Fibroblast of lung (primary cell): ENCODE measurements at regions not wholly inside any gene's neighbourhood (a gene's known extent, or its start where the extent isn't known, plus 50 kb on each side); places are given as distances from the start of the nearest gene placed in this dataset.

Source experiments
- DNase-seq, 2 donors: peaks; one replicate each; pipeline versions ENCODE4 v3.0.0 to v3.0.0-alpha.2; 2010; ENCODE audit warnings: low read depth in 2 of 2
- H2AFZ ChIP-seq: 2 replicates; pipeline ENCODE4 v1.5.1; 2012; ENCODE audit warnings: low read length, control low read depth, inconsistent platforms
- H3K27ac ChIP-seq: 2 replicates; pipeline ENCODE4 v1.5.1; 2011; ENCODE audit warnings: low read length, control low read depth; ENCODE audit not compliant: insufficient read depth
- H3K27me3 ChIP-seq: 2 replicates; pipeline ENCODE4 v1.5.1; 2011; ENCODE audit warnings: mild to moderate bottlenecking, low read length; ENCODE audit not compliant: control insufficient read depth, insufficient read depth
- H3K36me3 ChIP-seq: 2 replicates; pipeline ENCODE4 v1.5.1; 2011; ENCODE audit warnings: low read length; ENCODE audit not compliant: control insufficient read depth, insufficient read depth
- H3K4me1 ChIP-seq: 2 replicates; pipeline ENCODE4 v1.5.1; 2011; ENCODE audit warnings: low read length; ENCODE audit not compliant: control insufficient read depth, insufficient read depth; ENCODE audit errors: extremely low read depth
- H3K4me2 ChIP-seq: 2 replicates; pipeline ENCODE4 v1.5.1; 2011; ENCODE audit warnings: low read length, control low read depth; ENCODE audit not compliant: insufficient read depth; ENCODE audit errors: extremely low read depth
- H3K4me3 ChIP-seq, 4 experiments: fragments of 200-600 bp in 1 of 4; sonication (generic) in 1 of 4; replicated peaks in 1 of 4; 2 replicates each; pipeline ENCODE4 v1.5.1; 2011 to 2016; ENCODE audit warnings: low read length in 4 of 4, low read depth in 3 of 4, mild to moderate bottlenecking in 3 of 4, control low read depth in 2 of 4, inconsistent platforms in 1 of 4, mixed read lengths in 1 of 4; ENCODE audit not compliant: insufficient read depth in 1 of 4; ENCODE audit errors: control extremely low read depth in 1 of 4
- H3K79me2 ChIP-seq: 2 replicates; pipeline ENCODE4 v1.5.1; 2012; ENCODE audit warnings: mild to moderate bottlenecking, low read length, inconsistent platforms; ENCODE audit not compliant: control insufficient read depth, insufficient read depth
- H3K9ac ChIP-seq: 2 replicates; pipeline ENCODE4 v1.5.1; 2011; ENCODE audit warnings: mild to moderate bottlenecking, low read length, control low read depth; ENCODE audit not compliant: insufficient read depth
- H3K9me3 ChIP-seq: 2 replicates; pipeline ENCODE4 v1.5.1; 2012; ENCODE audit warnings: low read depth, low read length; ENCODE audit not compliant: control insufficient read depth, insufficient read depth
- H4K20me1 ChIP-seq: 2 replicates; pipeline ENCODE4 v1.5.1; 2011; ENCODE audit warnings: low read length; ENCODE audit not compliant: control insufficient read depth, insufficient read depth; ENCODE audit errors: extremely low read depth
- CTCF ChIP-seq, 2 donors: IDR thresholded peaks in 1 of 2; conservative IDR thresholded peaks in 1 of 2; 1 replicate in 1 of 2; 2 replicates in 1 of 2; pipeline ENCODE4 v1.5.1; 2011 to 2012; ENCODE audit warnings: low read length in 2 of 2, control low read depth in 1 of 2, inconsistent platforms in 1 of 2, low read depth in 1 of 2, mild to moderate bottlenecking in 1 of 2
- EZH2 ChIP-seq: IDR thresholded peaks from 2 replicates; pipeline ENCODE4 v1.5.1; 2012; ENCODE audit warnings: low read length, control low read depth, mild to moderate bottlenecking; ENCODE audit errors: missing control alignments

GRCh38 chr5:159638481-159638880 lies 277.8 kb upstream of the ADRA1B start:
- no peak overlapping the region for H3K27ac ChIP-seq
- TF ChIP-seq EZH2 (no peak), CTCF (conservative IDR thresholded peaks at IDR 0.05 in 1 of 2, IDR thresholded peaks at IDR 0.05 in 1 of 2; ENCODE audit: low read depth in 1 of 2, low read length in 2 of 2) (no peak)
- H3K4me2 ChIP-seq, result no peak overlapping the region
- DNase-seq, result no peak
- no peaks in the 10 kb centered on the region for H4K20me1 ChIP-seq
- no peak overlapping the region for H3K9ac ChIP-seq
- no peaks in the 10 kb centered on the region for H3K36me3 ChIP-seq
- H3K4me3 ChIP-seq, result no peak overlapping the region
- H3K27me3 ChIP-seq, result no peaks in the 10 kb centered on the region
- no peaks in the 10 kb centered on the region for H3K4me1 ChIP-seq
- H2AFZ ChIP-seq, result no peak overlapping the region
- H3K9me3 ChIP-seq, result no peaks in the 10 kb centered on the region
- H3K79me2 ChIP-seq, result no peaks in the 10 kb centered on the region

GRCh38 chr5:159638954-159639559 lies 277.2 kb upstream of the ADRA1B start:
- no peaks in the 10 kb centered on the region for H3K9me3 ChIP-seq
- TF ChIP-seq EZH2 (no peak), CTCF (conservative IDR thresholded peaks at IDR 0.05 in 1 of 2, IDR thresholded peaks at IDR 0.05 in 1 of 2; ENCODE audit: low read depth in 1 of 2, low read length in 2 of 2) (no peak)
- DNase-seq, result peak in 1 of 2 donors; percentile 63
- H3K36me3 ChIP-seq, result no peaks in the 10 kb centered on the region
- H2AFZ ChIP-seq, result no peak overlapping the region
- H3K4me3 ChIP-seq, result no peak overlapping the region
- H3K9ac ChIP-seq, result no peak overlapping the region
- H3K4me2 ChIP-seq, result no peak overlapping the region
- no peak overlapping the region for H3K27ac ChIP-seq
- H4K20me1 ChIP-seq, result no peaks in the 10 kb centered on the region
- H3K4me1 ChIP-seq, result no peaks in the 10 kb centered on the region
- H3K79me2 ChIP-seq, result no peaks in the 10 kb centered on the region
- H3K27me3 ChIP-seq, result peaks cover 2% of the 10 kb centered on the region

GRCh38 chr5:159639590-159639989 lies 276.7 kb upstream of the ADRA1B start:
- no peak overlapping the region for H3K9ac ChIP-seq
- no peaks in the 10 kb centered on the region for H3K4me1 ChIP-seq
- H3K27me3 ChIP-seq, result peaks cover 2% of the 10 kb centered on the region
- no peaks in the 10 kb centered on the region for H3K79me2 ChIP-seq
- no peaks in the 10 kb centered on the region for H3K36me3 ChIP-seq
- H2AFZ ChIP-seq, result no peak overlapping the region
- no peak overlapping the region for H3K27ac ChIP-seq
- TF ChIP-seq CTCF (conservative IDR thresholded peaks at IDR 0.05 in 1 of 2, IDR thresholded peaks at IDR 0.05 in 1 of 2; ENCODE audit: low read depth in 1 of 2, low read length in 2 of 2) (no peak), EZH2 (no peak)
- no peak overlapping the region for H3K4me2 ChIP-seq
- DNase-seq, result no peak
- H3K9me3 ChIP-seq, result no peaks in the 10 kb centered on the region
- no peak overlapping the region for H3K4me3 ChIP-seq
- H4K20me1 ChIP-seq, result no peaks in the 10 kb centered on the region
